H1 (cell line): ENCODE measurements at regions not wholly inside any gene's neighbourhood (a gene's known extent, or its start where the extent isn't known, plus 50 kb on each side); places are given as distances from the start of the nearest gene placed in this dataset.

Experiments used
- PHF8 ChIP-seq: fragments of 200-600 bp; sonication (generic); conservative IDR thresholded peaks from 2 replicates; pipeline ENCODE4 v1.7.1; 2012; ENCODE audit warnings: low read depth, mild to moderate bottlenecking, inconsistent platforms, low read length, moderate library complexity
- SUZ12 ChIP-seq: fragments of 200-600 bp; sonication (generic); IDR thresholded peaks from 2 replicates; pipeline ENCODE4 v1.6.1; 2012; ENCODE audit warnings: mild to moderate bottlenecking, inconsistent platforms, low read length, moderate library complexity, mixed read lengths

DNA sequence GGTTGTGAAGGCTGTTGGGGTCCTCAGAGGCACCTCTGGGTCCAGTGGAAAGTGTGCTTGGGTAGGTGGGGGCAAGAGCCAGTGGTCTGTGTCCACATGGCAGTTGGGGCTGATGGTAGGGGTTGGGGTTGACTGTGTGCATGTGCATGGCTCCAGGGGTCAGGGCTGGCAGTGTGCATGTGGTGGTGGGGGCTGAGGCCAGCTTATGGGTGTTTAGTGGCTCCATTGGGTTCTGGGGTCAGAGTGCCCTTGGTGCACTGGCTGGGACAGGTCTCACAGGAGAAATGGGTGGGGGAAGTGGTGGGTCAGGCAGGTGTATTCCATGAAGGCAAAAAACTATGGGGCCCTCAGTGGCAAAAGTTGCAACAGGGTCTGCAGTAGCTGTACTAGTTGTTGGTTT, 97.9 kb downstream of the EDEM1 start (continued):
- TF ChIP-seq SUZ12 (no peak), PHF8 (no peak)
